Adipose tissue (tissue), 3 donors: ENCODE measurements at regions not wholly inside any gene's neighbourhood (a gene's known extent, or its start where the extent isn't known, plus 50 kb on each side); places are given as distances from the start of the nearest gene placed in this dataset.
"Not testable (repeated sequence)": the region's sequence is repeated elsewhere in the genome, so short reads cannot be mapped to it uniquely, and the experiment has no call there.

Experiments
- H3K27ac ChIP-seq: one replicate; pipeline ENCODE4 v1.5.1; 2013; ENCODE audit warnings: low read depth, low read length
- WGBS, 3 donors: extraction: QIAGEN DNeasy Blood & Tissue Kit; methylation state at CpG; one replicate each; pipeline ENCODE4 v1.1.7; 2013; 5-methylcytosine and 5-hydroxymethylcytosine counted together
- donor health status: healthy with polysubstance abuse.
- donor health status: Bipolar disorder and iron deficiency.
- donor health status: healthy.

DNA sequence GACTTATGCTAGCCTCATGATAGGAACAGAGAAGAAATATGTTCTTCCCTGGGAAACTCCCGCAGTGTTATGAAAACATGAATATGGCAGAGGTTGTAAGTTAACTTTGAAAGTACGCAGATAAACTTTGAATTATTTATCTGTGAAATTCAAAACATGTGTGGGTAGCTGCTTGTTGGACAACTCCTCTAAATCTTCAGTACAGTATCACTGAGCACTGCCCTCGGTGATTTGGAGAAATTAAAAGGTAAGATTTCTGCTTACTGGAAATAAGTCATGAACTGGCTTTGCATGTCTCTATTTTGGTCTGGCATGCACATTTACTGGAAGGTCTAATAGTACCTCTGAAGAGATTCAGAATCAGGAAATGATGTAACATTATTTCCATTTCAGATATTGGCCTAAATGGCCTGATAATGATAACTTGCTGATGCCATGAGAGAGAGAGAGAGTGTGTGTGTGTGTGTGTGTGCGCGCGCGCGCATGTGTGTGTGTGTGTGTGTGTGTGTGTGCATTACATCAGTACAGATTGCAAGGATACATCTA is 1441.9 kb upstream of the FLRT2 start:
- H3K27ac ChIP-seq, result no peak overlapping the region
- 65 to 82% (median 75%) methylated on average over 8 of the region's 8 CpGs for WGBS, 3 donors

DNA sequence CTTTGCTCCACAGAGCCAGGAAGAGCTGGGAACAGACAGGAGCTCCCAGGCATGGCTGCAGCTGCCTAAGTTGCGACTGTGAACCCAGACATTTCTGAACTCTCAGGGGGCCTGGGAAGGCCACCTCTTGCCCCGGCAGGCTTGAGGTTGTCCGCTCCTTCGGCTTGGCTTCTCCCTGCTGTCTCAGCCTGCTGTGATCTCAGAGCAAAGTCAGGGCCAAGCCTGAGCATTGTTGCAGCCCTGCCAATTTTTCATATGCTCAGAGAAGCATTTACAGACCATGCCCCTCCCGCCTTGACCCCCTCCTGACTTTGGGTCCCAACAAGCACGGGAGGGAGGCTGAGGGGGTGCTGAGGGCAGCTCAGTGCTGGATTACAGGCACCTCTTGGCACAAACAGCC is 1439.1 kb upstream of the FLRT2 start:
- WGBS, 3 donors, result 53 to 85% (median 63%) methylated on average over 6 of the region's 6 CpGs

DNA sequence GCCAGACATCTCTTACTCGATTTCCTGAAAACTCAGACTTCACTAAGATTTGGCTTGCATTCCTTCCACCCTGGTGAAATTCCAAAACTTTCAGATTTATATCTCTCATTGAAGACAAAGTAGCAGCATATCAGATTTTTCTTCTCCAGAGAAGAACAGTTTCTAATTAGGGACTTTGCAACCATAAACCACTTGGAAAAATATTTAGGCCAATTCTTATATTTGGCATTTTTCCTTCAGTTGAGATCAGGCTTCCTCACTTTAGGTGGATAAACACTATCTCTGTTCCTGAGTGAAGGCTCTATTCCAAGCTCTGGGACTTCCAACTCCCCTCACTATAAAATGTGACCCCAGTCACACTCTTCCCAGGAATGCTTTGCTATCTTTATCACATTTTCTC is 1434.3 kb upstream of the FLRT2 start:
- H3K27ac ChIP-seq, result no peak overlapping the region
- WGBS, 3 donors, result 27 to 51% (median 32%) methylated on average over 1 of the region's 1 CpG

More for the DNA sequence above, 1439.1 kb upstream of the FLRT2 start:
- no peak overlapping the region for H3K27ac ChIP-seq

DNA sequence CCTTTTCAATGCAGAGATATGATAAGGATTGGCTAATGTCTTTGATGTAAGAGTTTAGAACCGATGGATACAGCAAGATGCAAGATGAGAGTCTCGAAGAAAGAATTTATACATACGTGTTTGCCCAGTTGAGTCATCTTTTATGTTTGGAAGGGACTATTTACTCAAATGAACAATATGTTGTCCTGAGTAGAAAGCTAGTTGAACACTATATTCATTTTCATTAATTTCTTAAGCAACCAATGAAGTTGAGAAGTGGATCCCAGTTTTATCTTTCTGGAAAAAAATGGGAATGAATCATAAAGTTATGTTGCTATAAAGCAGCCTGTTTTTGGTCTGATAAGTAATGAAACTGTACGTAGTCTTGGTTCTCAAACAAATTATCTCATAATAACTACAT is 1431.7 kb upstream of the FLRT2 start:
- H3K27ac ChIP-seq, result no peak overlapping the region
- 88 to 94% (median 92%) methylated on average over 4 of the region's 4 CpGs for WGBS, 3 donors

DNA sequence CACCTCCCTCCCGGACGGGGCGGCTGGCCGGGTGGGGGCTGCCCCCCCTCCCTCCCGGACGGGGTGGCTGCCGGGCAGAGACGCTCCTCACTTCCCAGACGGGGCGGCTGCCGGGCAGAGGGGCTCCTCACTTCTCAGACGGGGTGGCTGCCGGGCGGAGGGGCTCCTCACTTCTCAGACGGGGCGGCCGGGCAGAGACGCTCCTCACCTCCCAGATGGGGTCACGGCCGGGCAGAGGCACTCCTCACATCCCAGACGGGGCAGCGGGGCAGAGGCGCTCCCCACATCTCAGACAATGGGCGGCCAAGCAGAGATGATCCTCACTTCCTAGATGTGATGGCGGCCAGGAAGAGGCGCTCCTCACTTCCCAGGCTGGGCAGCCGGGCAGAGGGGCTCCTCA is 1430.4 kb upstream of the FLRT2 start:
- 94 to 95% (median 94%) methylated on average over 4 to 23 of the region's 27 CpGs for WGBS, 3 donors
- not testable (repeated sequence) for H3K27ac ChIP-seq

DNA sequence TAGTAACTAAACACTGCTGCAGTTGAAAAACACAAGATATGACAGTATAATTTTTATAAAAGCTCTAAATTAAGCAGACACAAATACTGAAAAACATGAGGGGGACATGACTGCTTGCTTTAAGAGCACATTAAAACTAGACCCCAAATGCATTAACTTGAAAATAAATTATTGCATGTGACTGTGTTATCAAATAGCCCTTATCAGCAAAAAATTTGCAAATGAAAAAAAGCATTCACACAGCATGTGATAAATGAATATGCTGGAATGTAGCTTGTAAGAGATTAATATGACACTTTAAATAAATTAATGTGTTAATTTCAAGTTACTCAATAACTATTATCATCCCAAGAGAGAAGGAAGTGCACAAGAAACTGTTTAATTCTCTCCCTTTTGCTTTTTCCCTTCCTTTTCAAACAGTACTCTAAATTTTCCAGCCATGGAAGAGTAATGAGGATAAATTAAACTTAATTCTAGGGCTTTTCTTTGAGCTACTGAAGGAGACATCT is 1422.1 kb upstream of the FLRT2 start:
- no peak overlapping the region for H3K27ac ChIP-seq

DNA sequence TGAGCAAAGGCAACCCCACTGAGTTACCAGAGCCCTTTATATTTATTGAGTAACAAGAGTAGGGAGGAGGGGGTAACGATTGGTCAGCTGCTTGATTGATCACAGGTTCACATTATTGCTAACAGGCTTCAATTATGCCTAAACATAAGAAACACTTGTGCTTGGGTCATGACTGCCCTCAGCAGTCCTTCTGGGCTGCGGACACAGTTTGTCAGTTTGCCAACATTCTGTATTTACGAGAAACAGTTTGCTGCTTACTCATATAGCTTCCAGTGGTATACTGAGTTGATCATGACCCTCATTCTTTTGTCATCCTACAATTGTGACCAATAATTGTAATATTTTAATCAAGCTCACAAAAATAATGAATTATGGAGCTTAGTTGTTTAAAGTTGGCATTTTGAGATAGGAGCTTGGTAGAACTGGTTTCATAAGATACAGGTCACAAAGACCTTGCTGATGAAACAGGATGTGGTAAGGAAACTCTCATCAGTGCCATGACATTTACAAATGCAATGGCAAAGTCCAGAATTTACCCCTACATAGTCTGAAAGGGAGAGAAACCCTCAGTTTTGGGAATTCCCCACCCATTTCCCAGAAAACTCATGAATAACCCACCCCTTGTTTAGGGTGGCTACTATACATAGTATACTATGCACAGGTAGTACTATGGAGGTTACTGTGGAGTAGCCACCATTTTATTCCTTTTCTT is 1421.0 kb upstream of the FLRT2 start:
- H3K27ac ChIP-seq, result no peak overlapping the region
- 69 to 85% (median 81%) methylated on average over 3 of the region's 3 CpGs for WGBS, 3 donors

DNA sequence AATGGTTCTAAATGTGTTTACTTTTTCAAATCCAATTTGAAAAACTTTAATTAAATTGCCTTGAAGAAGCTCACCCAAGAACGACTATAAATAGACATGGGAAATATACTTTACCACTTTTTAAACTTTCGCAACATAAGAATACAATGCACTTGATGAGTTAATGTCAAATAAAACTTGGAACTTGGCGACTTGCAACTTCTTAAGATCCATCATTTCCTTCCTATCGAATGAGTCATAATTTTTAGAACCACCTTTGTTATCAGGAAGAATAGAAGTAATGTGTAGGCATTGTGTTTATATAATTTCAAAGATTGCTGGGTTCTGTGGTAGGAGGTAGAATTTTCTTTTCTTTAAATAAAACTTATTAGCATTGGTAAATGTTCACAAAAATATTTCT is 1417.4 kb upstream of the FLRT2 start:
- no peak overlapping the region for H3K27ac ChIP-seq
- WGBS, 3 donors, result 64 to 82% (median 72%) methylated on average over 4 of the region's 4 CpGs

DNA sequence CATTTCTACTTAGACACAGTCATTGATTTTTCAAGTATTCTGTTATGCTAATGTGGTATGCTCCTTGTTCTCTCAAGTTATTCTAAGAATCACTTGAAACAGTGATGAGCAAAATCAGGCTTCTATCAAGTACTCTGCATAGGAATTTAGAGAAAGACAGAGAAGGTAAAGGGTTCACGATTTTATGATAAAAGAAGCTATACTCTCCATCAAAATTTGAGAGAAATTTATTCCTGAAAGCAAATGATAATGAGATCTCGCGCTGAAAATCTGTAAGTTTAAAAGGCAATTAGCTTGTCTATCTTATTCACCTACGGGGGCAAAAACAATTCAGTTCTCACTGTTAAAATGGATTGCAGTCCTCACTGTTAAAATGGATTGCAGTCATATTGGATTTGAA is 1404.3 kb upstream of the FLRT2 start:
- WGBS, 3 donors, result 91 to 95% (median 91%) methylated on average over 4 of the region's 4 CpGs

DNA sequence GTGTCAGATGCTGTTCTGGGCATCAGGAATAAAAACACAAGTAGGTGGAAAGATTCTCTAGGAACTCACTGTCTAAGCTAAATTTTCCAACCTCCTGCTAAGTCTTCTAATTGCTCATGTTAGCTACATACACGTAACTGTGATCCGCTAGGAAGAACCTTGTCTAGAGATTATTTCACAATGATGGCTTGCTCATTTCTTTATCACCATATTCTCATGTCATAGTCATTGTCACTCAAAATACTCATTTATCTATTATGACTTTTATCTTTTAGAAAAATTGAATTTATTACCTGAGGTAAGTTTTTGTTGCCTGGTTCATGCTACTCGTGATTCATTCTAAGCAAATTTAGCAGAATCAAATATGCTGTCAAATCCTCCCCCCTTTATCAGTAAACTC is 1402.4 kb upstream of the FLRT2 start:
- H3K27ac ChIP-seq, result no peak overlapping the region
- 57 to 73% (median 62%) methylated on average over 3 of the region's 3 CpGs for WGBS, 3 donors

More for the DNA sequence above, 1404.3 kb upstream of the FLRT2 start:
- H3K27ac ChIP-seq, result no peak overlapping the region

DNA sequence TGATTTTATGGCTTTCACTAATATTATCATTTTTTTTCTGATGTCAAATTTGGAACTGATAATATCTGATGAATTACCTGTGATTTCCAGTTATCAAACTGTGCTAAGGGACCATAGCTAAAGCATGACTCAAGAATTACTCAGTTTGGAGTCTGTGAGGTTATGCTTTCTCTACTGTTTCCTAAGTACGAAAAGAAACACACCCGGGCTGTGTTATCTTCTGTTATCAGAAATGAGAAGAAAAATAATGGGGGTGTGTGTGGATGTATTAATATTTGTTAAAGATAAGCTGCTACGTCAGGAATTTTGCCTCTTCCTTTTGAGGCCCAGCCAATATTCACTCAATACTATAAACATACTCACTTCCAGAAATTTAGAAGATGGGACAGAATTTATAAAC is 1401.9 kb upstream of the FLRT2 start:
- 13 to 41% (median 41%) methylated on average over 3 of the region's 3 CpGs for WGBS, 3 donors
- H3K27ac ChIP-seq, result no peak overlapping the region

DNA sequence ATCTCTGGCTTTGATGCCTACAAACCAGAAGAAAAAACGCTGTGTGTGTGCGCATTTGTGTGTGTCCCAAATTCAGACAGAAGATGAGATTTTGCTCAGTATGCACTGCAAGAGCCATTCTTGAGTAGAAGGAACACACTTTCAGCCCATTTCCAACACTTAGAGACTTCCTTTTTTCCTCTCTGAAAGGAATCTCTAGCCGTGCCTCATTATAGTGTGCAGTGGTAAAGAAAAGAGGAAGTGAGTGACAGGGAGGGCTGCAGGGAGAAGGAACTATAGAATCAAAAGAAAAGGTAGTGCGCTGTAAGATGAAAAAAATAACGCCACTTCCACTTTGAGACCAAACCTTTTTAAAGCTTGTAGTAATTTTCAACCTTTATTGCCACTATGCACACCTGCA is 1400.9 kb upstream of the FLRT2 start:
- 35 to 75% (median 52%) methylated on average over 5 of the region's 5 CpGs for WGBS, 3 donors
- H3K27ac ChIP-seq, result no peak overlapping the region

DNA sequence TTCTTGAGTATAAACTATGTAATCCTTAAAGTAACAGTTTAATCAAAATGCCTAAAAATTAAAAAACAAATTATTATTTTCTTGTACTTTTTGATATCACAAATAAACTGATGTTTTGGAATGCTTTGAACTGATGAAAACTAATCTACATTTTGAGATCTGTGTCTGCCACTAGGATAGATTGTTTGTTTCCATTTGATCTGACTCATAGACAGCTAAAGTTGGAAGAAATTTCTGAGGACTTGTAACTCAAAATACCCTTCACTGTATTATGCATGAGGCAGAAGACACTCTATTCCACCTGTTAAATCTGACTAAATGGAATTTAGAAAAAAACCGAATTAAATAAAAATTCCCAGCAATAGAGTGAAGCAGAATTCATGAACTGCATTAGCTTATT is 1400.0 kb upstream of the FLRT2 start:
- WGBS, 3 donors, result 79 to 85% (median 81%) methylated on average over 1 of the region's 1 CpG

DNA sequence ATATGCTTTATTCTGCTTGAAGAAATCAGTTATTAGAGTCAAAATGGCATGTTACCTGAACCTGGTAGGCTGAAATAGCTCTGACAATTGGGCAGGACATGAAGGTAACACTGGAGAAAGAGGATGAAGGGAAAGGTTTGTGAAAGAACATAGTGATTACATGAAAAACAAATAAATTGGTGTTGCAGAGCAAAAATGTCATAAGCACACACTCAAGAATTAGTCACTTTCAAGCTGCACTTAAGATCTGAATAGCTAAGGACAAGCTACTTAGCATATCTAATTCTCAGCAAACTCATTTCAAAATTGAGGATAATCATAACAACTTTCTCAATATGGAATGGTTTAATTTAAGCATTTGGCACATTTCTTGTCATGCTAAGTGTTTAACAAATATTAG is 1398.0 kb upstream of the FLRT2 start:
- H3K27ac ChIP-seq, result no peak overlapping the region

More for the DNA sequence above, 1400.0 kb upstream of the FLRT2 start:
- no peak overlapping the region for H3K27ac ChIP-seq

DNA sequence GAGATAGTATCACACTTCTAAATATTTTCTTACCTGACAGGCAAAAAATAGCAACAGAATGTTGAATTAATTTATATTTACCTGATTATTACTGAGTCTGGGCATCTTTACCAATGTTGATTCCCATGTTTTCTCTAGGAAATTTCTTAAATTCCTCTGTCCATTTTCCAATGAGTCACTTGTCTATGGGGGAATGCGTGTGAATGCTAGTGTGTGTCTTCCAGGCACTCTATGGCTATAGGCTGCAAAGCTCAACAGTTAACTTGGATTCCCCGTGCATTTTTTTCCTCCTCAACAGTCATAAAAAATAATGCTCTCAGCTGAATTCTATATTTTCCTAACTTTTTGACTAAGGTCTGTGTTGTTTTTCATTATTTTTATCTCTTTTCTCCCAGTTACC is 1385.8 kb upstream of the FLRT2 start:
- 64 to 92% (median 65%) methylated on average over 2 of the region's 2 CpGs for WGBS, 3 donors
- H3K27ac ChIP-seq, result no peak overlapping the region

DNA sequence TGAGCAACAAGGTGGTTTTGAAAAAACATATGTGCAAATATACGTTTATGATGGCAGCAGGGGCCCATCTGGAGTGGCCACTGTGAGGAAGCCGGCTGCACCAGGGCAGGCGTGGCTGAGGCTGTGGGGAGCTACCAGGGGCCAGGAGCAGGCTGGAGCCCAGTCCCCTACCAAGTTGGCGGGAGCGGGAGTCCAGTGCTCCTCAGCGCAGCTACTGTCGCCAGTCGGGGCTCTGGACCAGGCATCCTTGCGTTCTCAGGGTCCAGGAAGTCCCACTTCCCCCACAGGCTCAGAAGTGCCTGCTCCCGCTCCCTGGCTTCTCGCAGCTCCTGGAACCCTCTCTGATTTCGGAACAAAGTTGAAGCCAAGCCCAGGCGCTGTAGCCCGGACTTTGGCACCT is 1377.5 kb upstream of the FLRT2 start:
- no peak overlapping the region for H3K27ac ChIP-seq
- 95 to 98% (median 96%) methylated on average over 14 of the region's 14 CpGs for WGBS, 3 donors

DNA sequence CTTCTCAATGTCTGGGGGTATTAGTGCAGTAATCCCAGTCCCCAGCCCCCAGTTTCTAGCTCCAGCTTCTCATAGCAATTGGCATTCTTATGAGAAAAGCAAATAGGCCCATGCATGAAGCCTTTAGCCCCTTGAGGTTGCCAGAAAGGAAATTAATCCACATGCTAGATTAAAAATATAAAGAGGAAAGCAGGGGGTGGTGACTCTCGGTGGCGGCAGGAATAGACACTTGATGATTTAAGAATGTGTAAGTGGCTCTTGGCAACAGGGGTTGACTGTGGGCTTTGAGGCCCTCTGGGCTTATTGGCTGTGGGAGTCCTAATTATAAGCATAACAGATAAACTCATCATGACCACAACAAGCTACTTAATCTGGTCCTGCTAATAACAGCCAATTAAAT is 1367.3 kb upstream of the FLRT2 start:
- H3K27ac ChIP-seq, result no peak overlapping the region
- WGBS, 3 donors, result 28 to 78% (median 38%) methylated on average over 2 of the region's 2 CpGs

DNA sequence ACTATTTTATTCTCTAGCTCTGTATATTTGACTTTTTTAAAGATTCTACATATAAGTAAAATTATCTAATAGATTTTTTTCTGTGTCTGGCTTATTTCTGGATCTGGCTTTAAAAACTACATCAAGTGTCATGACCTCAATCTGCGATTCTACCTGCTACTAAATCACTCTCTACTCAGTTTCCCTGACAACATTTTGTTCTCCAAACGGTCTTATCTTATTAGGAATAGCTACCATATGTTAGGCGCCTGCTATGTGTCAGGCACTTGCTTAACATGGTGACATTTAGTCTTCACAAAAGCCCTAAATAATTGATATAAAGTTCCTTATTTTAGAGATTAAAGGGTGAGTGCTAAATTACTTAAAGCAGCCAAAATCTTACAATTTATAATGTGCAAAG is 1362.9 kb upstream of the FLRT2 start:
- 61 to 69% (median 66%) methylated on average over 3 of the region's 3 CpGs for WGBS, 3 donors
- H3K27ac ChIP-seq, result no peak overlapping the region

DNA sequence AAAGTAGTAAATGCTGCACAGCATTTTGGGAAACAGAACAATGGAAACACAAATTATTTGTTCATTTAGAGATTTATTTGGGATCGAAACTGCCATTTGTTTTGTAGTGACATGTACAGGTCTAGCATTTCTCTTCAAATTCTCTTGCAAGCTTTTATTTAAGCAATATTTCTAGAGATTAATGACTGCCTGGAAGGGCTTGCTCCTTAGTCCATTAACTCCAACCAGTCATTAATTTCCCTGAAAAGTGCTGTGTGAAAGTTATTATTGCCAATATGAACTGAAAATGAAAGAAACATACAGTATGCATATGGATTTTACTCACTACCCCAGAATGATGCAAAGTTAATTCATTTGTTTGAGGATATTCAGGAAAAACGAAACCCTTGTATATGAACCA is 1349.6 kb upstream of the FLRT2 start:
- 74 to 82% (median 81%) methylated on average over 2 of the region's 2 CpGs for WGBS, 3 donors
- H3K27ac ChIP-seq, result no peak overlapping the region

DNA sequence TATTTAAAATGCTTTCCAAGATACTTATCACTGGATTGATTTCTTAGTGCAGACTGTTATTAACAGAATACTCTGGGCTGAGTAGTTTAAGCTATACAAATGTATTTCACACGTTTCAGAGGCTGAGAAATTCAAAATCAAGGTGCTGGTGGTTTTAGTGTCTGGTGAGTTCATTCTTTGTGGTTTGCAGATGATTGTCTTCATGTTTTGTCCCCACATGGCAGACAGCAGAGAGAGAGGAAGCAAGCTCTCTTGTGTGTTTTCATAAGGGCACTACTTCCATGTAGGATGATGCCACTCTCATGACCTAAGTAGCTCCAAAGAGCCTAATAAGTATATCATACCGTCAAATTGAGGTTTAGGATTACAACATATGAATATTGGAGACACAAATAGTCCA is 1348.9 kb upstream of the FLRT2 start:
- H3K27ac ChIP-seq, result no peak overlapping the region
- WGBS, 3 donors, result 75 to 90% (median 85%) methylated on average over 2 of the region's 2 CpGs
